HG02678 (cell line): ENCODE measurements at regions not wholly inside any gene's neighbourhood (a gene's known extent, or its start where the extent isn't known, plus 50 kb on each side); places are given as distances from the start of the nearest gene placed in this dataset.
"Not testable (repeated sequence)": the region's sequence is repeated elsewhere in the genome, so short reads cannot be mapped to it uniquely, and the experiment has no call there.

Source experiments
- ATAC-seq: cut with Tn5 transposase; IDR thresholded peaks from one replicate; pipeline ENCODE4 v1.9.1; 2021; ENCODE audit warnings: mild to moderate bottlenecking, moderate library complexity; ENCODE audit not compliant: unreplicated experiment

GRCh38 chr13:39803156-39803555 is 147.7 kb downstream of the COG6 start:
- no peak for ATAC-seq

- ATAC-seq: no peak
Observed at GRCh38 chr13:39803851-39804250, 148.4 kb downstream of the COG6 start.

GRCh38 chr13:39804332-39805210 is 149.1 kb downstream of the COG6 start:
- no peak for ATAC-seq

GRCh38 chr13:39809466-39809865 is 154.0 kb downstream of the COG6 start:
- no peak for ATAC-seq

- no peak for ATAC-seq
Observed at GRCh38 chr13:39810091-39810877, 154.8 kb downstream of the COG6 start.

- ATAC-seq: no peak
Observed at GRCh38 chr13:39811051-39811450, 155.6 kb downstream of the COG6 start.

GRCh38 chr13:39811696-39812095 is 156.2 kb downstream of the COG6 start:
- ATAC-seq: no peak

- no peak for ATAC-seq
Observed at GRCh38 chr13:39815345-39816111, 160.1 kb downstream of the COG6 start.

GRCh38 chr13:39816936-39817335 is 161.5 kb downstream of the COG6 start:
- ATAC-seq: no peak

- ATAC-seq: no peak
Observed at GRCh38 chr13:39818953-39819352, 163.5 kb downstream of the COG6 start.

GRCh38 chr13:39820606-39821005 is 165.1 kb downstream of the COG6 start:
- ATAC-seq: no peak

GRCh38 chr13:39821977-39822376 is 166.5 kb downstream of the COG6 start:
- ATAC-seq: no peak

- no peak for ATAC-seq
Observed at GRCh38 chr13:39822437-39822836, 167.0 kb downstream of the COG6 start.

GRCh38 chr13:39823063-39823713 is 167.7 kb downstream of the COG6 start:
- ATAC-seq: no peak

GRCh38 chr13:39825886-39826285 is 170.4 kb downstream of the COG6 start:
- ATAC-seq: no peak

GRCh38 chr13:39835253-39835652 is 179.8 kb downstream of the COG6 start:
- no peak for ATAC-seq

GRCh38 chr13:39836038-39836437 is 180.6 kb downstream of the COG6 start:
- ATAC-seq: no peak

GRCh38 chr13:39837866-39838265 is 182.4 kb downstream of the COG6 start:
- not testable (repeated sequence) for ATAC-seq

GRCh38 chr13:39840201-39840600 is 184.7 kb downstream of the COG6 start:
- ATAC-seq: no peak

GRCh38 chr13:39847336-39847735 is 191.9 kb downstream of the COG6 start:
- no peak for ATAC-seq

GRCh38 chr13:39855236-39855635 is 199.8 kb downstream of the COG6 start:
- ATAC-seq: no peak
